Activated CD4-positive, alpha-beta T cell treated with anti-CD3 and anti-CD28 coated beads for 36 hours (primary cell): ENCODE measurements at regions not wholly inside any gene's neighbourhood (a gene's known extent, or its start where the extent isn't known, plus 50 kb on each side); places are given as distances from the start of the nearest gene placed in this dataset.

ENCODE experiments used
- ATAC-seq: fragments of 200-7000 bp; cut with Tn5 transposase; one replicate; pipeline ENCODE4 v1.10.0; 2021; ENCODE audit warnings: mild to moderate bottlenecking, moderate library complexity
- CTCF ChIA-PET: fragments of 350-600 bp; sonication (Branson Sonifier 250); formaldehyde crosslinking; loops from one replicate; lab custom pipeline; 2021; ENCODE audit warnings: antibody characterized with exemption; lab: Charles Lee
- POLR2A ChIA-PET: fragments of 350-600 bp; sonication (Branson Sonifier 250); formaldehyde crosslinking; loops from one replicate; lab custom pipeline; 2021; ENCODE audit warnings: antibody characterized with exemption, inconsistent platforms; lab: Charles Lee
- DNase-seq: peaks from one replicate; pipeline ENCODE4 v3.0.0-alpha.2; 2020
- H3K27ac Mint-ChIP-seq: one replicate; pipeline ENCODE4 v1.8.0; 2021; ENCODE audit warnings: mixed read lengths
- H3K27me3 Mint-ChIP-seq: one replicate; pipeline ENCODE4 v1.8.0; 2021; ENCODE audit warnings: mixed read lengths
- H3K36me3 Mint-ChIP-seq: one replicate; pipeline ENCODE4 v1.8.0; 2021; ENCODE audit warnings: low read depth, mixed read lengths
- H3K4me1 Mint-ChIP-seq: one replicate; pipeline ENCODE4 v1.8.0; 2021; ENCODE audit warnings: mixed read lengths
- H3K4me3 Mint-ChIP-seq: one replicate; pipeline ENCODE4 v1.8.0; 2021; ENCODE audit warnings: mild to moderate bottlenecking, moderate library complexity, mixed read lengths
- H3K9me3 Mint-ChIP-seq: one replicate; pipeline ENCODE4 v1.8.0; 2021; ENCODE audit warnings: low read depth, mixed read lengths
- intact Hi-C, 2 experiments: fragments of 100-400 bp; cut with DNase I in 1 of 2; cut with micrococcal nuclease in 1 of 2; formaldehyde crosslinking; loops; one replicate each; pipeline versions ENCODE4 v1.14.2 to v1.15.1; 2022 to 2024; cut with DNase I, micrococcal nuclease

- ATAC-seq: no peak
- POLR2A ChIA-PET: no interaction called here
- CTCF ChIA-PET: no interaction called here
- DNase-seq: no peak
- intact Hi-C loops: no loop called here
- Mint-ChIP-seq H3K36me3 (no peaks in the 10 kb centered on the region), H3K27me3 (no peaks in the 10 kb centered on the region), H3K4me1 (no peaks in the 10 kb centered on the region), H3K27ac (no peak overlapping the region), H3K9me3 (no peaks in the 10 kb centered on the region), H3K4me3 (no peak overlapping the region)
Observed at GRCh38 chr18:8537400-8537799, 71.8 kb upstream of the RAB12 start.

- no peak for DNase-seq
- Mint-ChIP-seq H3K9me3 (no peaks in the 10 kb centered on the region), H3K27me3 (no peaks in the 10 kb centered on the region), H3K27ac (no peak overlapping the region), H3K4me1 (no peaks in the 10 kb centered on the region), H3K4me3 (no peak overlapping the region), H3K36me3 (no peaks in the 10 kb centered on the region)
- ChIA-PET POLR2A (no interaction called here), CTCF (interaction anchor here (0.6 kb wide), 1 partner anchor 738 kb away, joined by 3 read pairs; no protein-coding TSS in a partner anchor)
- no peak for ATAC-seq
- intact Hi-C loops: no loop called here
Observed at GRCh38 chr18:8538935-8539334, 70.3 kb upstream of the RAB12 start.

GRCh38 chr18:8546677-8547076 lies 62.6 kb upstream of the RAB12 start:
- H3K9me3 Mint-ChIP-seq: no peaks in the 10 kb centered on the region
- ChIA-PET CTCF (no interaction called here), POLR2A (no interaction called here)
- no peak for ATAC-seq
- DNase-seq: no peak
- H3K27me3 Mint-ChIP-seq: peaks cover 7% of the 10 kb centered on the region
- intact Hi-C loops: no loop called here
- H3K4me1 Mint-ChIP-seq: no peaks in the 10 kb centered on the region
- no peaks in the 10 kb centered on the region for H3K36me3 Mint-ChIP-seq
- no peak overlapping the region for H3K27ac Mint-ChIP-seq
- no peak overlapping the region for H3K4me3 Mint-ChIP-seq

GRCh38 chr18:8548186-8548585 lies 61.1 kb upstream of the RAB12 start:
- CTCF ChIA-PET: no interaction called here
- no peak overlapping the region for H3K4me3 Mint-ChIP-seq
- H3K4me1 Mint-ChIP-seq: no peaks in the 10 kb centered on the region
- H3K9me3 Mint-ChIP-seq: no peaks in the 10 kb centered on the region
- no peak for DNase-seq
- no peaks in the 10 kb centered on the region for H3K36me3 Mint-ChIP-seq
- ATAC-seq: no peak
- H3K27me3 Mint-ChIP-seq: peaks cover 7% of the 10 kb centered on the region
- POLR2A ChIA-PET: no interaction called here
- no peak overlapping the region for H3K27ac Mint-ChIP-seq
- intact Hi-C loops: no loop called here

GRCh38 chr18:8549254-8549757 lies 59.9 kb upstream of the RAB12 start:
- Mint-ChIP-seq H3K4me3 (no peak overlapping the region), H3K4me1 (no peaks in the 10 kb centered on the region), H3K27me3 (peaks cover 7% of the 10 kb centered on the region), H3K27ac (no peak overlapping the region), H3K9me3 (no peaks in the 10 kb centered on the region), H3K36me3 (no peaks in the 10 kb centered on the region)
- POLR2A ChIA-PET: no interaction called here
- intact Hi-C loops: no loop called here
- CTCF ChIA-PET: no interaction called here
- ATAC-seq (no peak), DNase-seq (no peak)

GRCh38 chr18:8552151-8552550 lies 57.1 kb upstream of the RAB12 start:
- POLR2A ChIA-PET: no interaction called here
- peaks cover 3% of the 10 kb centered on the region for H3K27me3 Mint-ChIP-seq
- intact Hi-C loops: no loop called here
- no peak for DNase-seq
- no peaks in the 10 kb centered on the region for H3K4me1 Mint-ChIP-seq
- CTCF ChIA-PET: no interaction called here
- no peaks in the 10 kb centered on the region for H3K9me3 Mint-ChIP-seq
- H3K36me3 Mint-ChIP-seq: no peaks in the 10 kb centered on the region
- H3K4me3 Mint-ChIP-seq: no peak overlapping the region
- H3K27ac Mint-ChIP-seq: no peak overlapping the region
- no peak for ATAC-seq

GRCh38 chr18:8554354-8554753 lies 54.9 kb upstream of the RAB12 start:
- no peak for ATAC-seq
- Mint-ChIP-seq H3K9me3 (no peaks in the 10 kb centered on the region), H3K4me1 (no peaks in the 10 kb centered on the region), H3K27me3 (peaks cover 1% of the 10 kb centered on the region), H3K36me3 (no peaks in the 10 kb centered on the region), H3K4me3 (no peak overlapping the region), H3K27ac (no peak overlapping the region)
- intact Hi-C loops: no loop called here
- POLR2A ChIA-PET: no interaction called here
- no peak for DNase-seq
- CTCF ChIA-PET: no interaction called here

- Mint-ChIP-seq H3K4me1 (no peaks in the 10 kb centered on the region), H3K27ac (no peak overlapping the region), H3K36me3 (no peaks in the 10 kb centered on the region), H3K9me3 (no peaks in the 10 kb centered on the region), H3K4me3 (no peak overlapping the region), H3K27me3 (no peaks in the 10 kb centered on the region)
- ATAC-seq (no peak), DNase-seq (no peak)
- intact Hi-C loops: no loop called here
- CTCF ChIA-PET: interaction anchor here (1.1 kb wide), 1 partner anchor 15 kb away, joined by 3 read pairs; no protein-coding TSS in a partner anchor
- POLR2A ChIA-PET: no interaction called here
Observed at GRCh38 chr18:8556424-8556823, 52.8 kb upstream of the RAB12 start.
